PC-3 (cell line): ENCODE measurements at regions not wholly inside any gene's neighbourhood (a gene's known extent, or its start where the extent isn't known, plus 50 kb on each side); places are given as distances from the start of the nearest gene placed in this dataset.

Experiments used
- ATAC-seq: fragments of 200-7000 bp; cut with Tn5 transposase; 2 replicates; pipeline ENCODE4 v1.9.1; 2020; ENCODE audit warnings: mild to moderate bottlenecking, moderate library complexity
- BruUV-seq: library from RNA; stranded (reverse); fragments of 400-500 nt; replicated peaks from 2 replicates; lab custom pipeline; 2021; lab: Mats Ljungman, UMichigan
- CTCF ChIA-PET: fragments of 300-600 bp; sonication (Branson Sonifier 250); formaldehyde crosslinking; loops from one replicate; lab custom pipeline; 2022; ENCODE audit warnings: antibody characterized with exemption; lab: Charles Lee
- POLR2A ChIA-PET: fragments of 300-600 bp; sonication (Branson Sonifier 250); formaldehyde crosslinking; loops from one replicate; lab custom pipeline; 2022; ENCODE audit warnings: antibody characterized with exemption; ENCODE audit not compliant: unreplicated experiment; lab: Charles Lee
- DNase-seq: peaks from one replicate; pipeline ENCODE4 v3.0.0-alpha.2; 2015
- H2AFZ ChIP-seq: fragments of 300-600 bp; sonication (generic); 2 replicates; pipeline ENCODE4 v1.6.0; 2016; ENCODE audit warnings: antibody characterized with exemption, low read length
- H3F3A ChIP-seq: fragments of 300-600 bp; sonication (generic); one replicate; pipeline ENCODE4 v1.6.0; 2017; ENCODE audit warnings: antibody characterized with exemption, low read length, control low read depth, mild to moderate bottlenecking; ENCODE audit not compliant: unreplicated experiment
- H3K27ac ChIP-seq: fragments of 300-600 bp; sonication (generic); 2 replicates; pipeline ENCODE4 v1.5.1; 2016; ENCODE audit warnings: mild to moderate bottlenecking, low read length
- H3K27me3 ChIP-seq: fragments of 300-600 bp; sonication (generic); 2 replicates; pipeline ENCODE4 v1.6.1; 2016; ENCODE audit warnings: low read length, mixed read lengths
- H3K36me3 ChIP-seq: fragments of 300-600 bp; sonication (generic); 2 replicates; pipeline ENCODE4 v1.6.1; 2016; ENCODE audit warnings: low read depth, mixed run types, low read length, mixed read lengths
- H3K4me1 ChIP-seq: fragments of 300-600 bp; sonication (generic); 2 replicates; pipeline ENCODE4 v1.5.1; 2016; ENCODE audit warnings: low read length; ENCODE audit not compliant: insufficient read depth
- H3K4me2 ChIP-seq: fragments of 300-600 bp; sonication (generic); 2 replicates; pipeline ENCODE4 v1.6.0; 2016; ENCODE audit warnings: low read length
- H3K4me3 ChIP-seq: fragments of 300-600 bp; sonication (generic); 2 replicates; pipeline ENCODE4 v1.5.1; 2016; ENCODE audit warnings: mild to moderate bottlenecking, low read length, mixed read lengths
- H3K79me2 ChIP-seq: fragments of 300-600 bp; sonication (generic); 2 replicates; pipeline ENCODE4 v1.6.1; 2017; ENCODE audit warnings: low read length, mixed read lengths
- H3K9ac ChIP-seq: fragments of 300-600 bp; sonication (generic); 2 replicates; pipeline ENCODE4 v1.6.0; 2016; ENCODE audit warnings: mild to moderate bottlenecking, low read length
- H3K9me2 ChIP-seq: fragments of 300-600 bp; sonication (generic); replicated peaks from 2 replicates; pipeline ENCODE4 v1.6.1; 2016; ENCODE audit warnings: mixed run types, low read length, mixed read lengths
- H3K9me3 ChIP-seq: fragments of 300-600 bp; sonication (generic); 2 replicates; pipeline ENCODE4 v1.6.1; 2016; ENCODE audit warnings: low read length, mixed read lengths
- H4K20me1 ChIP-seq: fragments of 300-600 bp; sonication (generic); 2 replicates; pipeline ENCODE4 v1.6.1; 2016; ENCODE audit warnings: low read length, mixed read lengths
- EZH2 ChIP-seq: fragments of 300-600 bp; sonication (generic); IDR thresholded peaks from one replicate; pipeline ENCODE4 v1.6.1; 2017; ENCODE audit warnings: antibody characterized with exemption, mild to moderate bottlenecking, low read length; ENCODE audit not compliant: unreplicated experiment
- EZH2phosphoT487 ChIP-seq: fragments of 300-600 bp; sonication (generic); IDR thresholded peaks from 2 replicates; pipeline ENCODE4 v1.6.1; 2018; ENCODE audit warnings: mild to moderate bottlenecking, antibody characterized with exemption, low read length, borderline replicate concordance
- intact Hi-C: fragments of 100-400 bp; cut with micrococcal nuclease; formaldehyde crosslinking; loops from 2 replicates; pipeline ENCODE4 v1.9.0; 2023
- TF ChIP-seq, protein P1 (sequence below): fragments of 300-600 bp; sonication (generic); conservative IDR thresholded peaks from 2 replicates; pipeline ENCODE4 v1.5.1; 2017; ENCODE audit warnings: antibody characterized with exemption, low read depth, mild to moderate bottlenecking, low read length

DNA sequence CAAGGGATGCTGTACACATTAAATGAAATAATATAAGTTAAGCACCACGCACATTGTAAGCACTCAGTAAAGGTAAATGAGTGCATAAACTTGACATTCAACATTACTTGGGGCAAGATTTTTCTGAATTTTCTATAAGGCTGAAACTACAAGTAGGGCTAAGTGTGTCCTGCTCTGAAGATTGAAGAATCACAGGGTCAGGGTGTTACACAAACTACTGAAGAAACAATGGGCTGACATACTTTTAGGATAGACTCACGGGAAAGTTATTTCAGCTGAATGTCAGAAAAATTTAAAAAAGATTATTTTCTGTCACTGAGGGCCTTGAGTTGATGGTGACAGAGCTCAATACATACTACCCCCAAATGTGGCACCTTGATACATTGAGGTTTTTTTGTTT is 644.2 kb upstream of the PLXNA2 start:
- Histone ChIP-seq H3K27ac (no peak overlapping the region), H3K9me2 (no peaks in the 10 kb centered on the region), H3K9ac (no peak overlapping the region), H2AFZ (no peak overlapping the region), H3F3A (no peaks in the 10 kb centered on the region), H3K36me3 (no peaks in the 10 kb centered on the region), H3K27me3 (no peaks in the 10 kb centered on the region), H3K4me1 (peaks cover 5% of the 10 kb centered on the region), H3K79me2 (no peaks in the 10 kb centered on the region), H4K20me1 (no peaks in the 10 kb centered on the region), H3K4me3 (no peak overlapping the region), H3K4me2 (no peak overlapping the region), H3K9me3 (no peaks in the 10 kb centered on the region)
- ChIA-PET CTCF (no interaction called here), POLR2A (no interaction called here)
- no peak for TF ChIP-seq EZH2phosphoT487
- TF ChIP-seq EZH2, result no peak
- TF ChIP-seq, protein P1, sequence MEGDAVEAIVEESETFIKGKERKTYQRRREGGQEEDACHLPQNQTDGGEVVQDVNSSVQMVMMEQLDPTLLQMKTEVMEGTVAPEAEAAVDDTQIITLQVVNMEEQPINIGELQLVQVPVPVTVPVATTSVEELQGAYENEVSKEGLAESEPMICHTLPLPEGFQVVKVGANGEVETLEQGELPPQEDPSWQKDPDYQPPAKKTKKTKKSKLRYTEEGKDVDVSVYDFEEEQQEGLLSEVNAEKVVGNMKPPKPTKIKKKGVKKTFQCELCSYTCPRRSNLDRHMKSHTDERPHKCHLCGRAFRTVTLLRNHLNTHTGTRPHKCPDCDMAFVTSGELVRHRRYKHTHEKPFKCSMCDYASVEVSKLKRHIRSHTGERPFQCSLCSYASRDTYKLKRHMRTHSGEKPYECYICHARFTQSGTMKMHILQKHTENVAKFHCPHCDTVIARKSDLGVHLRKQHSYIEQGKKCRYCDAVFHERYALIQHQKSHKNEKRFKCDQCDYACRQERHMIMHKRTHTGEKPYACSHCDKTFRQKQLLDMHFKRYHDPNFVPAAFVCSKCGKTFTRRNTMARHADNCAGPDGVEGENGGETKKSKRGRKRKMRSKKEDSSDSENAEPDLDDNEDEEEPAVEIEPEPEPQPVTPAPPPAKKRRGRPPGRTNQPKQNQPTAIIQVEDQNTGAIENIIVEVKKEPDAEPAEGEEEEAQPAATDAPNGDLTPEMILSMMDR, result no peak
- ATAC-seq (no peak), DNase-seq (no peak)
- no TSS peak for BruUV-seq
- intact Hi-C loops, result no loop called here

DNA sequence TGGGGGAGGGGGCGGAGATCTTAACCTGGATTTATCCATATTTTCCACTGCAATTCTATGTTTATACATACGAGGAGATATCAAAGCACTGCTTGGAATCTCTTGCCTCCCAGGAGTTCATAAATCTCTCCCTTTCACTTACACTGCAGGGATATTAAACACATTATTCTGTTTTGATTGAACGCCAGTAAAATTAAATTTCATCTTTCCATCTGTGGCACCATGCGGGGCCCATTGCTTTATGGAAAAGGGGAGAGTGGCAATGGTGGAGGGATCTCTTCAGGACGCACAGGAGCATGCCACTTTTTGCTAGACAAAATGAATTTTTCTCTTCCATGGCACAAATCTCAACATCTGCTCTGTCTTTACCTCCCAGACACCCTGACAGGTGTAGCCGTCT is 648.0 kb upstream of the PLXNA2 start:
- CTCF ChIA-PET, result no interaction called here
- POLR2A ChIA-PET, result no interaction called here
- Histone ChIP-seq H3K4me1 (no peaks in the 10 kb centered on the region), H3F3A (no peaks in the 10 kb centered on the region), H3K27me3 (no peaks in the 10 kb centered on the region), H3K79me2 (no peaks in the 10 kb centered on the region), H3K27ac (no peak overlapping the region), H3K9me2 (no peaks in the 10 kb centered on the region), H3K4me3 (no peak overlapping the region), H3K9ac (no peak overlapping the region), H3K4me2 (no peak overlapping the region), H4K20me1 (no peaks in the 10 kb centered on the region), H3K36me3 (no peaks in the 10 kb centered on the region), H3K9me3 (no peaks in the 10 kb centered on the region), H2AFZ (no peak overlapping the region)
- TF ChIP-seq, protein P1, result no peak
- TF ChIP-seq EZH2, result no peak
- no peak for TF ChIP-seq EZH2phosphoT487
- no TSS peak for BruUV-seq
- ATAC-seq (no peak), DNase-seq (no peak)
- intact Hi-C loops, result no loop called here

DNA sequence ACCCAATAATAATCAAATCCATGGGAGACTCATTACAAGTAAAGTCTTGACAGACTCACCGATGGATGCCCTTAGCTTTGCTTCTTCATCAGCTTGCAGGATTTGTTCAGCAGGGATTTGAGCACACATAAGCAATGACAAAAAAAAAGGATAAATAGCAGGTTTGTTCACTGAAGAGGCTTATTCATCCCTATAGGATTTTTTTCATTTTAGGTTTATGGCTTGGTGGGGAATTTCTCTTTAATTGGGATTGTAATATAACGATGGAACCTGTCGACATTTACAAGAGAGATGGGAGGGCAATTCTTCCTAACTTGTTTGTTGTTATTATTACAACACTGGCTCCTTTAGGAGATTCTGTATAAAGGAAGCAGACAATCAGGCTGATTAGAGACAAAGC is 649.1 kb upstream of the PLXNA2 start:
- no peaks in the 10 kb centered on the region for H3F3A ChIP-seq
- ChIA-PET POLR2A (no interaction called here), CTCF (no interaction called here)
- H2AFZ ChIP-seq, result no peak overlapping the region
- intact Hi-C loops, result no loop called here
- no peak for TF ChIP-seq EZH2phosphoT487
- no peak for TF ChIP-seq EZH2
- TF ChIP-seq, protein P1, result no peak
- H3K4me3 ChIP-seq, result no peak overlapping the region
- no peaks in the 10 kb centered on the region for H3K79me2 ChIP-seq
- no peaks in the 10 kb centered on the region for H3K27me3 ChIP-seq
- DNase-seq (no peak), ATAC-seq (no peak)
- no peaks in the 10 kb centered on the region for H3K4me1 ChIP-seq
- H3K9me3 ChIP-seq, result no peaks in the 10 kb centered on the region
- H3K4me2 ChIP-seq, result no peak overlapping the region
- no peaks in the 10 kb centered on the region for H4K20me1 ChIP-seq
- no peak overlapping the region for H3K27ac ChIP-seq
- no TSS peak for BruUV-seq
- no peaks in the 10 kb centered on the region for H3K9me2 ChIP-seq
- H3K9ac ChIP-seq, result no peak overlapping the region
- H3K36me3 ChIP-seq, result no peaks in the 10 kb centered on the region
